WERI-Rb-1 (cell line): ENCODE measurements at regions not wholly inside any gene's neighbourhood (a gene's known extent, or its start where the extent isn't known, plus 50 kb on each side); places are given as distances from the start of the nearest gene placed in this dataset.

ENCODE experiments used
- DNase-seq: peaks from one replicate; pipeline ENCODE4 v3.0.0-alpha.2; 2020
- H3K27ac ChIP-seq: fragments of 250-450 bp; sonication (Bioruptor Pico); 2 replicates; pipeline ENCODE4 v1.5.1; 2020; ENCODE audit warnings: mild to moderate bottlenecking, moderate library complexity
- H3K27me3 ChIP-seq: fragments of 250-450 bp; sonication (Bioruptor Pico); 2 replicates; pipeline ENCODE4 v1.5.1; 2021; ENCODE audit warnings: mild to moderate bottlenecking, low read depth, moderate library complexity; ENCODE audit not compliant: insufficient read depth, severe bottlenecking
- H3K36me3 ChIP-seq: fragments of 250-450 bp; sonication (Bioruptor Pico); 2 replicates; pipeline ENCODE4 v1.5.1; 2020; ENCODE audit warnings: mild to moderate bottlenecking, moderate library complexity
- H3K4me3 ChIP-seq: 2 replicates; pipeline ENCODE4 v1.5.1; 2011; ENCODE audit warnings: low read depth, mild to moderate bottlenecking, control low read depth, low read length
- H3K9me3 ChIP-seq: fragments of 250-450 bp; sonication (Bioruptor Pico); 2 replicates; pipeline ENCODE4 v1.5.1; 2021; ENCODE audit warnings: mild to moderate bottlenecking, moderate library complexity; ENCODE audit not compliant: severe bottlenecking
- CTCF ChIP-seq: IDR thresholded peaks from 2 replicates; pipeline ENCODE4 v1.5.1; 2011; ENCODE audit warnings: low read depth, mild to moderate bottlenecking, control low read depth, inconsistent platforms, low read length

DNA sequence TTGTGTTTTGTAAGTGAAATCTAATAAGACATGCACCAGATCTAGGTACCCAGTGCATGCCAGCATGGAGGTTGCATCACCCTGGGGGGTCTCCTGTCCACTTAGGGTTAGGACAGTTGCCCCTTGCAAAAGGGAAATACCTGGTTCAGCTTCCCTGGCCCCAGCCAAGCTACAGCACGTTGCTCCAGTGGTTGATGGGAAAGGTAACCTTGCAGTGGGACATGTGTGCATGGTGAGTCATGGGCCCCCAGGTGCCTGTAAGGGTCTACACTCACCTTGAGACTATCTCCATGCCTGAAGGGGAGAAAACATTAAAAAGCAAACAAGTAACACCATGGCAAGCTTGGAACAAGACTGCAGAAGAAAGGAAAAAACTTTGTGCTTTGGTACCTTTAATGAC is 143.9 kb downstream of the LSM5 start:
- no peak for DNase-seq

GRCh38 chr7:32336726-32337125 is 153.5 kb downstream of the LSM5 start:
- H3K36me3 ChIP-seq, result no peaks in the 10 kb centered on the region
- no peak for TF ChIP-seq CTCF
- no peaks in the 10 kb centered on the region for H3K27me3 ChIP-seq
- H3K4me3 ChIP-seq, result no peak overlapping the region
- no peak for DNase-seq
- H3K27ac ChIP-seq, result no peak overlapping the region
- peaks cover 3% of the 10 kb centered on the region for H3K9me3 ChIP-seq

More for the DNA sequence above, 143.9 kb downstream of the LSM5 start:
- H3K4me3 ChIP-seq, result no peak overlapping the region
- no peak overlapping the region for H3K27ac ChIP-seq
- no peak for TF ChIP-seq CTCF
- H3K9me3 ChIP-seq, result no peaks in the 10 kb centered on the region
- H3K27me3 ChIP-seq, result no peaks in the 10 kb centered on the region
- no peaks in the 10 kb centered on the region for H3K36me3 ChIP-seq

- H3K27ac ChIP-seq, result no peak overlapping the region
Observed at GRCh38 chr7:32335107-32335506, 155.1 kb downstream of the LSM5 start.

DNA sequence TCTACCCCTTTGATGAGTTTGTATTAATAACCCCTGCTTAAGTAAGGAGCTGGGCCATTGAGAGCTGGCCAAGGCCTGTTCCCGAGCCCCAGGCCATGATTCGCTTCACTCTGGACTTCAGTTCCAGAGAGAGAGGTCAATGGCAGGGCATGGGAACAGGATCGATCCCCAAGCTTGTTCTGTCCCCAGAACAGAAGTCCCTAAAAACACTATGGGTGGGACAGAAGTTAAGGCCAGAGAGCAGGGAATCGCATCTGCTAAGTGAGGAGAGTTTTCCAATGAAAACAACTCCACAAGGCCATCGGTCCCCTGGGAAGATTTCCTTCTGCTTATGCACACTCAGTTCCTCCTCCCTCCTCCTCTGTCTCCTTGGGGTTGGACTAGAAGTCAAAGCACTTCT is 159.6 kb downstream of the LSM5 start:
- Histone ChIP-seq H3K36me3 (no peaks in the 10 kb centered on the region), H3K27me3 (no peaks in the 10 kb centered on the region), H3K27ac (no peak overlapping the region), H3K4me3 (no peak overlapping the region), H3K9me3 (peaks cover 3% of the 10 kb centered on the region)
- TF ChIP-seq CTCF, result no peak
- no peak for DNase-seq

More at GRCh38 chr7:32335107-32335506, 155.1 kb downstream of the LSM5 start:
- no peaks in the 10 kb centered on the region for H3K27me3 ChIP-seq
- H3K9me3 ChIP-seq, result peaks cover 3% of the 10 kb centered on the region
- H3K4me3 ChIP-seq, result no peak overlapping the region
- H3K36me3 ChIP-seq, result no peaks in the 10 kb centered on the region
- no peak for TF ChIP-seq CTCF
- no peak for DNase-seq

DNA sequence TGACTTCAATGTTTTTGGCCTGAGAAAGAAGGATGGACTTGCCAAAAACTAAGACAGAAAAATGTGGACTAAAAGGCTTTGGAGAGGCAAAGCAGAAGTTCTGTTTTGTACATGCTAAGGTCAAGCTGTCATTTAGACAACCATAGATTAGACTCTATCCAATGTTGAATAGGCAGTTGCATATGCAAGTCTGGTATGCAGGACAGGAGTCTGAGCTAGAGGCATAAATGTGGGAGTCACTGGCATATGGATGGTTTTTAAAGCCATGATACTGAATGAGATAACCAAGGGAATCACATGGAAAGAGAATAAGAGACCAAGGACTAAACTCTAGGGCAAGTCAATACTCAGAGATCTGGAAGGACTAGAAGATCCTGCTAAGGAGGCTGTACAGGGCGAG is 164.1 kb downstream of the LSM5 start:
- Histone ChIP-seq H3K27me3 (no peaks in the 10 kb centered on the region), H3K36me3 (no peaks in the 10 kb centered on the region), H3K9me3 (no peaks in the 10 kb centered on the region), H3K27ac (no peak overlapping the region), H3K4me3 (no peak overlapping the region)
- TF ChIP-seq CTCF, result no peak
- DNase-seq, result no peak

- H3K9me3 ChIP-seq, result no peaks in the 10 kb centered on the region
- no peak overlapping the region for H3K27ac ChIP-seq
- TF ChIP-seq CTCF, result no peak
- H3K4me3 ChIP-seq, result no peak overlapping the region
- H3K36me3 ChIP-seq, result no peaks in the 10 kb centered on the region
- no peak for DNase-seq
- no peaks in the 10 kb centered on the region for H3K27me3 ChIP-seq
Observed at GRCh38 chr7:32323712-32324111, 166.5 kb downstream of the LSM5 start.
